Liver (tissue), 8 donors: ENCODE measurements at regions not wholly inside any gene's neighbourhood (a gene's known extent, or its start where the extent isn't known, plus 50 kb on each side); places are given as distances from the start of the nearest gene placed in this dataset.

Experiments used
- DNase-seq: peaks from one replicate; pipeline ENCODE4 v3.0.0-alpha.2; 2017; ENCODE audit warnings: low spot score
- H3K27ac ChIP-seq, 2 donors: one replicate each; pipeline ENCODE4 v1.7.0; 2013; ENCODE audit warnings: inconsistent platforms in 2 of 2, low read length in 2 of 2, control low read depth in 1 of 2, low read depth in 1 of 2, mild to moderate bottlenecking in 1 of 2
- H3K27me3 ChIP-seq, 4 donors: one replicate each; pipeline versions ENCODE4 v1.6.1 to v1.7.0; 2013; ENCODE audit warnings: low read length in 3 of 4, inconsistent platforms in 1 of 4, mild to moderate bottlenecking in 1 of 4, moderate library complexity in 1 of 4; ENCODE audit not compliant: control insufficient read depth in 4 of 4, insufficient read depth in 4 of 4
- H3K36me3 ChIP-seq, 4 donors: one replicate each; pipeline versions ENCODE4 v1.6.1 to v1.7.0; 2013; ENCODE audit warnings: low read length in 3 of 4, mild to moderate bottlenecking in 3 of 4, low read depth in 1 of 4, moderate library complexity in 1 of 4; ENCODE audit not compliant: control insufficient read depth in 4 of 4, insufficient read depth in 3 of 4
- H3K4me1 ChIP-seq, 4 donors: one replicate each; pipeline versions ENCODE4 v1.6.1 to v1.7.0; 2013; ENCODE audit warnings: low read length in 3 of 4, mild to moderate bottlenecking in 3 of 4, moderate library complexity in 1 of 4; ENCODE audit not compliant: control insufficient read depth in 4 of 4, insufficient read depth in 4 of 4
- H3K4me3 ChIP-seq, 3 donors: one replicate each; pipeline versions ENCODE4 v1.6.1 to v1.7.0; 2013; ENCODE audit warnings: low read length in 3 of 3, control low read depth in 1 of 3, low read depth in 1 of 3, mild to moderate bottlenecking in 1 of 3
- H3K9ac ChIP-seq, 2 donors: one replicate each; pipeline ENCODE4 v1.7.0; 2013; ENCODE audit warnings: low read length in 2 of 2, mild to moderate bottlenecking in 2 of 2, moderate library complexity in 2 of 2, control low read depth in 1 of 2, low read depth in 1 of 2
- H3K9me3 ChIP-seq, 4 donors: one replicate each; pipeline versions ENCODE4 v1.6.1 to v1.7.0; 2013; ENCODE audit warnings: low read length in 3 of 4; ENCODE audit not compliant: control insufficient read depth in 4 of 4
- EGR1 ChIP-seq, 2 donors: IDR thresholded peaks; 2 replicates each; pipeline ENCODE4 v1.6.1; 2016 to 2018; ENCODE audit warnings: antibody characterized with exemption in 2 of 2, low read depth in 2 of 2
- FOXA1 ChIP-seq: IDR thresholded peaks from 2 replicates; pipeline ENCODE4 v1.6.1; 2016; ENCODE audit warnings: antibody characterized with exemption
- FOXA2 ChIP-seq: IDR thresholded peaks from 2 replicates; pipeline ENCODE4 v1.6.1; 2016; ENCODE audit warnings: antibody characterized with exemption
- GABPA ChIP-seq, 2 donors: IDR thresholded peaks in 1 of 2; conservative IDR thresholded peaks in 1 of 2; 2 replicates each; pipeline ENCODE4 v1.6.1; 2016; ENCODE audit warnings: antibody characterized with exemption in 2 of 2, mild to moderate bottlenecking in 1 of 2, moderate library complexity in 1 of 2
- HNF4A ChIP-seq, 2 donors: conservative IDR thresholded peaks; 2 replicates each; pipeline ENCODE4 v1.6.1; 2016; ENCODE audit warnings: antibody characterized with exemption in 2 of 2, mild to moderate bottlenecking in 2 of 2
- HNF4G ChIP-seq: IDR thresholded peaks from 2 replicates; pipeline ENCODE4 v1.6.1; 2016; ENCODE audit warnings: antibody characterized with exemption
- JUND ChIP-seq, 2 donors: IDR thresholded peaks; 2 replicates each; pipeline ENCODE4 v1.6.1; 2016; ENCODE audit warnings: antibody characterized with exemption in 2 of 2
- NR2F2 ChIP-seq: IDR thresholded peaks from 2 replicates; pipeline ENCODE4 v1.6.1; 2016; ENCODE audit warnings: antibody characterized with exemption
- RAD21 ChIP-seq, 2 donors: IDR thresholded peaks; 2 replicates each; pipeline ENCODE4 v1.6.1; 2016; ENCODE audit warnings: antibody characterized with exemption in 2 of 2, mild to moderate bottlenecking in 2 of 2
- RXRA ChIP-seq, 2 donors: IDR thresholded peaks; 2 replicates each; pipeline ENCODE4 v1.6.1; 2017 to 2018; ENCODE audit warnings: antibody characterized with exemption in 2 of 2, mild to moderate bottlenecking in 1 of 2
- SP1 ChIP-seq: IDR thresholded peaks from 2 replicates; pipeline ENCODE4 v1.6.1; 2018; ENCODE audit warnings: antibody characterized with exemption, mild to moderate bottlenecking
- TAF1 ChIP-seq: conservative IDR thresholded peaks from 2 replicates; pipeline ENCODE4 v1.6.1; 2016; ENCODE audit warnings: antibody characterized with exemption, mild to moderate bottlenecking
- YY1 ChIP-seq: IDR thresholded peaks from 2 replicates; pipeline ENCODE4 v1.6.1; 2016; ENCODE audit warnings: antibody characterized with exemption, mild to moderate bottlenecking
- WGBS: extraction: QIAGEN DNeasy Blood & Tissue Kit; methylation state at CpG from one replicate; pipeline ENCODE4 v1.1.7; 2013; 5-methylcytosine and 5-hydroxymethylcytosine counted together
- TF ChIP-seq, protein P1 (sequence below): IDR thresholded peaks from 2 replicates; pipeline ENCODE4 v1.6.1; 2016; ENCODE audit warnings: antibody characterized with exemption
- TF ChIP-seq, protein P2 (sequence below): IDR thresholded peaks from 2 replicates; pipeline ENCODE4 v1.6.1; 2016; ENCODE audit warnings: antibody characterized with exemption
- TF ChIP-seq, protein P3 (sequence below): IDR thresholded peaks from 2 replicates; pipeline ENCODE4 v1.6.1; 2016; ENCODE audit warnings: antibody characterized with exemption
- TF ChIP-seq, protein P4 (sequence below): IDR thresholded peaks from 2 replicates; pipeline ENCODE4 v1.6.1; 2016; ENCODE audit warnings: antibody characterized with exemption, mild to moderate bottlenecking
- TF ChIP-seq, protein P5 (sequence below): fragments of 150-350 bp; IDR thresholded peaks from 2 replicates; pipeline ENCODE4 v1.5.1; 2017; ENCODE audit warnings: improper control_type of control experiment, low read depth, low read length; ENCODE audit not compliant: missing input control
- donor health status: healthy.
- donor health status: healthy.
- donor health status: healthy.
- donor health status: healthy.
- donor health status: healthy.

DNA sequence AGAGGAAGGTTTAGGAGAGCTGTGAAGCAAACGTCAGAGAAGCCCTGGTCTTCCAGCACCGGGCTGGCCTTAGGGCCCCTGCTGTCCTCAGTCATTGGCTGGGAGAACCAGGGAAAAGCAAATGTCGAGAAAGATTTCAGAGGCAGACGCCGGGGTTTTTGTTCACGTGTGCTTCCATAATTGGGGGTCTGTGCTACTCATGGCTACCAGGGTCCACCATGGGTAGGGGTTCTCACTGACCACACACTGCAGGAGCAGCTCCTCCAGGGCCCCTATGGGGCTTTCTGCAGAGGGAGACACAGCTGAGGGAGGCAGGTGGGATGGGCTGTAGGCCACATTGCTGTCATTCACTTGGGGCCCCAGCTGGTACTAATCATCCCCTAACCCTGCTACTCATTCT is 291.8 kb upstream of the FOXQ1 start:
- H3K4me3 ChIP-seq, result no peak overlapping the region
- H3K27ac ChIP-seq, result no peak overlapping the region
- 90% methylated on average over 6 of the region's 6 CpGs for WGBS
- no peak overlapping the region for H3K9ac ChIP-seq
- no peaks in the 10 kb centered on the region for H3K36me3 ChIP-seq
- DNase-seq, result peak; percentile 9
- peaks cover 0 to 1% (median 0%) of the 10 kb centered on the region in 4 donors for H3K9me3 ChIP-seq
- TF ChIP-seq EGR1 (IDR thresholded peaks at IDR 0.05; ENCODE audit: low read depth in 2 of 2) (no peak), HNF4G (no peak), GABPA (IDR thresholded peaks at IDR 0.05 in 1 of 2, conservative IDR thresholded peaks at IDR 0.05 in 1 of 2) (no peak), NR2F2 (no peak), JUND (IDR thresholded peaks at IDR 0.05) (no peak)
- H3K4me1 ChIP-seq, result no peaks in the 10 kb centered on the region
- no peaks in the 10 kb centered on the region for H3K27me3 ChIP-seq

DNA sequence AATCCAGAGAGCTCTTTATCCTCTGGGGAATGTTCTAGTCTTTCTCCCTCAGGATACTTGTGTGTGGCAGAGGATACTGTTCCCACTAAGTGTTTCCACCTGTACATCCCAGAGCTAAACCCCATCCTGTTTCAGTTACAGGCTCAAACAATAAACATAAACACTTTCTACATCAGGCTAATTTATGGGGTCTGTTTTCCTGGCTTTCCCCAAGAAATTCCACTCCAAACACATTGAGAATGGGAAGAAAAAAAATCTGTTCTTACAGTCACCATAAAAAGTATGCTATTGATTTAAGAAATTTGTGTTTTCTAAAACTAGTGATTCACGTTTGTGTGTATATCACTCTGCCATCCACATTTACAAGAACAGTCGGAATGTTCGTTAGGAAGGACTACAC is 293.9 kb upstream of the FOXQ1 start:
- no peaks in the 10 kb centered on the region for H3K27me3 ChIP-seq
- WGBS, result 90% methylated on average over 3 of the region's 3 CpGs
- H3K9ac ChIP-seq, result no peak overlapping the region
- H3K4me1 ChIP-seq, result no peaks in the 10 kb centered on the region
- TF ChIP-seq, protein P1, sequence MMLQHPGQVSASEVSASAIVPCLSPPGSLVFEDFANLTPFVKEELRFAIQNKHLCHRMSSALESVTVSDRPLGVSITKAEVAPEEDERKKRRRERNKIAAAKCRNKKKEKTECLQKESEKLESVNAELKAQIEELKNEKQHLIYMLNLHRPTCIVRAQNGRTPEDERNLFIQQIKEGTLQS, result no peak
- TF ChIP-seq TAF1 (no peak), HNF4A (conservative IDR thresholded peaks at IDR 0.05) (no peak), JUND (IDR thresholded peaks at IDR 0.05) (no peak), FOXA2 (no peak), RAD21 (IDR thresholded peaks at IDR 0.05) (no peak), FOXA1 (no peak), YY1 (no peak), SP1 (no peak), HNF4G (no peak), RXRA (IDR thresholded peaks at IDR 0.05) (no peak), NR2F2 (no peak), GABPA (IDR thresholded peaks at IDR 0.05 in 1 of 2, conservative IDR thresholded peaks at IDR 0.05 in 1 of 2) (no peak), EGR1 (IDR thresholded peaks at IDR 0.05; ENCODE audit: low read depth in 2 of 2) (no peak)
- TF ChIP-seq, protein P2, sequence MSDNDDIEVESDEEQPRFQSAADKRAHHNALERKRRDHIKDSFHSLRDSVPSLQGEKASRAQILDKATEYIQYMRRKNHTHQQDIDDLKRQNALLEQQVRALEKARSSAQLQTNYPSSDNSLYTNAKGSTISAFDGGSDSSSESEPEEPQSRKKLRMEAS, result no peak
- TF ChIP-seq, protein P3, sequence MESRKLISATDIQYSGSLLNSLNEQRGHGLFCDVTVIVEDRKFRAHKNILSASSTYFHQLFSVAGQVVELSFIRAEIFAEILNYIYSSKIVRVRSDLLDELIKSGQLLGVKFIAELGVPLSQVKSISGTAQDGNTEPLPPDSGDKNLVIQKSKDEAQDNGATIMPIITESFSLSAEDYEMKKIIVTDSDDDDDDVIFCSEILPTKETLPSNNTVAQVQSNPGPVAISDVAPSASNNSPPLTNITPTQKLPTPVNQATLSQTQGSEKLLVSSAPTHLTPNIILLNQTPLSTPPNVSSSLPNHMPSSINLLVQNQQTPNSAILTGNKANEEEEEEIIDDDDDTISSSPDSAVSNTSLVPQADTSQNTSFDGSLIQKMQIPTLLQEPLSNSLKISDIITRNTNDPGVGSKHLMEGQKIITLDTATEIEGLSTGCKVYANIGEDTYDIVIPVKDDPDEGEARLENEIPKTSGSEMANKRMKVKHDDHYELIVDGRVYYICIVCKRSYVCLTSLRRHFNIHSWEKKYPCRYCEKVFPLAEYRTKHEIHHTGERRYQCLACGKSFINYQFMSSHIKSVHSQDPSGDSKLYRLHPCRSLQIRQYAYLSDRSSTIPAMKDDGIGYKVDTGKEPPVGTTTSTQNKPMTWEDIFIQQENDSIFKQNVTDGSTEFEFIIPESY, result no peak
- TF ChIP-seq, protein P4, sequence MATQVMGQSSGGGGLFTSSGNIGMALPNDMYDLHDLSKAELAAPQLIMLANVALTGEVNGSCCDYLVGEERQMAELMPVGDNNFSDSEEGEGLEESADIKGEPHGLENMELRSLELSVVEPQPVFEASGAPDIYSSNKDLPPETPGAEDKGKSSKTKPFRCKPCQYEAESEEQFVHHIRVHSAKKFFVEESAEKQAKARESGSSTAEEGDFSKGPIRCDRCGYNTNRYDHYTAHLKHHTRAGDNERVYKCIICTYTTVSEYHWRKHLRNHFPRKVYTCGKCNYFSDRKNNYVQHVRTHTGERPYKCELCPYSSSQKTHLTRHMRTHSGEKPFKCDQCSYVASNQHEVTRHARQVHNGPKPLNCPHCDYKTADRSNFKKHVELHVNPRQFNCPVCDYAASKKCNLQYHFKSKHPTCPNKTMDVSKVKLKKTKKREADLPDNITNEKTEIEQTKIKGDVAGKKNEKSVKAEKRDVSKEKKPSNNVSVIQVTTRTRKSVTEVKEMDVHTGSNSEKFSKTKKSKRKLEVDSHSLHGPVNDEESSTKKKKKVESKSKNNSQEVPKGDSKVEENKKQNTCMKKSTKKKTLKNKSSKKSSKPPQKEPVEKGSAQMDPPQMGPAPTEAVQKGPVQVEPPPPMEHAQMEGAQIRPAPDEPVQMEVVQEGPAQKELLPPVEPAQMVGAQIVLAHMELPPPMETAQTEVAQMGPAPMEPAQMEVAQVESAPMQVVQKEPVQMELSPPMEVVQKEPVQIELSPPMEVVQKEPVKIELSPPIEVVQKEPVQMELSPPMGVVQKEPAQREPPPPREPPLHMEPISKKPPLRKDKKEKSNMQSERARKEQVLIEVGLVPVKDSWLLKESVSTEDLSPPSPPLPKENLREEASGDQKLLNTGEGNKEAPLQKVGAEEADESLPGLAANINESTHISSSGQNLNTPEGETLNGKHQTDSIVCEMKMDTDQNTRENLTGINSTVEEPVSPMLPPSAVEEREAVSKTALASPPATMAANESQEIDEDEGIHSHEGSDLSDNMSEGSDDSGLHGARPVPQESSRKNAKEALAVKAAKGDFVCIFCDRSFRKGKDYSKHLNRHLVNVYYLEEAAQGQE, result no peak
- TF ChIP-seq, protein P5, sequence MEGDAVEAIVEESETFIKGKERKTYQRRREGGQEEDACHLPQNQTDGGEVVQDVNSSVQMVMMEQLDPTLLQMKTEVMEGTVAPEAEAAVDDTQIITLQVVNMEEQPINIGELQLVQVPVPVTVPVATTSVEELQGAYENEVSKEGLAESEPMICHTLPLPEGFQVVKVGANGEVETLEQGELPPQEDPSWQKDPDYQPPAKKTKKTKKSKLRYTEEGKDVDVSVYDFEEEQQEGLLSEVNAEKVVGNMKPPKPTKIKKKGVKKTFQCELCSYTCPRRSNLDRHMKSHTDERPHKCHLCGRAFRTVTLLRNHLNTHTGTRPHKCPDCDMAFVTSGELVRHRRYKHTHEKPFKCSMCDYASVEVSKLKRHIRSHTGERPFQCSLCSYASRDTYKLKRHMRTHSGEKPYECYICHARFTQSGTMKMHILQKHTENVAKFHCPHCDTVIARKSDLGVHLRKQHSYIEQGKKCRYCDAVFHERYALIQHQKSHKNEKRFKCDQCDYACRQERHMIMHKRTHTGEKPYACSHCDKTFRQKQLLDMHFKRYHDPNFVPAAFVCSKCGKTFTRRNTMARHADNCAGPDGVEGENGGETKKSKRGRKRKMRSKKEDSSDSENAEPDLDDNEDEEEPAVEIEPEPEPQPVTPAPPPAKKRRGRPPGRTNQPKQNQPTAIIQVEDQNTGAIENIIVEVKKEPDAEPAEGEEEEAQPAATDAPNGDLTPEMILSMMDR, result no peak
- H3K27ac ChIP-seq, result no peak overlapping the region
- peaks cover 0 to 1% (median 0%) of the 10 kb centered on the region in 4 donors for H3K9me3 ChIP-seq
- DNase-seq, result no peak
- H3K4me3 ChIP-seq, result no peak overlapping the region
- no peaks in the 10 kb centered on the region for H3K36me3 ChIP-seq
